ENCODE measurements at regions not wholly inside any gene's neighbourhood (a gene's known extent, or its start where the extent isn't known, plus 50 kb on each side); places are given as distances from the start of the nearest gene placed in this dataset.
"Not testable (repeated sequence)": the region's sequence is repeated elsewhere in the genome, so short reads cannot be mapped to it uniquely, and the experiment has no call there.

GRCh38 chr14:19238584-19238983, 195.6 kb downstream of the POTEG start:
- TF ChIP-seq, protein P1, sequence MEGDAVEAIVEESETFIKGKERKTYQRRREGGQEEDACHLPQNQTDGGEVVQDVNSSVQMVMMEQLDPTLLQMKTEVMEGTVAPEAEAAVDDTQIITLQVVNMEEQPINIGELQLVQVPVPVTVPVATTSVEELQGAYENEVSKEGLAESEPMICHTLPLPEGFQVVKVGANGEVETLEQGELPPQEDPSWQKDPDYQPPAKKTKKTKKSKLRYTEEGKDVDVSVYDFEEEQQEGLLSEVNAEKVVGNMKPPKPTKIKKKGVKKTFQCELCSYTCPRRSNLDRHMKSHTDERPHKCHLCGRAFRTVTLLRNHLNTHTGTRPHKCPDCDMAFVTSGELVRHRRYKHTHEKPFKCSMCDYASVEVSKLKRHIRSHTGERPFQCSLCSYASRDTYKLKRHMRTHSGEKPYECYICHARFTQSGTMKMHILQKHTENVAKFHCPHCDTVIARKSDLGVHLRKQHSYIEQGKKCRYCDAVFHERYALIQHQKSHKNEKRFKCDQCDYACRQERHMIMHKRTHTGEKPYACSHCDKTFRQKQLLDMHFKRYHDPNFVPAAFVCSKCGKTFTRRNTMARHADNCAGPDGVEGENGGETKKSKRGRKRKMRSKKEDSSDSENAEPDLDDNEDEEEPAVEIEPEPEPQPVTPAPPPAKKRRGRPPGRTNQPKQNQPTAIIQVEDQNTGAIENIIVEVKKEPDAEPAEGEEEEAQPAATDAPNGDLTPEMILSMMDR (IDR thresholded peaks at IDR 0.05): not testable (repeated sequence)
- TF ChIP-seq POLR2A (IDR thresholded peaks at IDR 0.05): not testable (repeated sequence)

Data from right lobe of liver (tissue), 4 donors.